Pancreas (tissue), 10 donors: ENCODE measurements at regions not wholly inside any gene's neighbourhood (a gene's known extent, or its start where the extent isn't known, plus 50 kb on each side); places are given as distances from the start of the nearest gene placed in this dataset.

ENCODE experiments used
- ATAC-seq, 4 donors: fragments of 200-7000 bp; cut with Tn5 transposase; one replicate each; pipeline versions ENCODE4 v1.8.0 to v1.9.1; 2020; ENCODE audit warnings: mild to moderate bottlenecking in 4 of 4, moderate library complexity in 4 of 4
- DNase-seq, 6 donors: peaks; one replicate each; pipeline ENCODE4 v3.0.0-alpha.2; 2020
- FAIRE-seq: peaks from 2 replicates; lab custom pipeline; 2012; peaks lifted over from hg19 to GRCh38; lab: Jason Lieb, UNC
- H3K27ac ChIP-seq, 4 donors: fragments of 200-600 bp; sonication (generic); 1 replicate in 3 of 4; 2 replicates in 1 of 4; pipeline versions ENCODE4 v1.5.0 to v1.8.0; 2020
- H3K27me3 ChIP-seq, 4 donors: fragments of 200-600 bp; one replicate each; pipeline ENCODE4 v1.8.0; 2021
- H3K36me3 ChIP-seq, 3 donors: fragments of 200-600 bp; sonication (generic) in 1 of 3; one replicate each; pipeline versions ENCODE4 v1.5.0 to v1.8.0; 2020 to 2021
- H3K4me1 ChIP-seq, 3 donors: fragments of 200-600 bp; one replicate each; pipeline ENCODE4 v1.8.0; 2021
- H3K4me3 ChIP-seq, 4 donors: fragments of 200-600 bp; sonication (generic) in 2 of 4; one replicate each; pipeline versions ENCODE4 v1.5.0 to v1.8.0; 2020 to 2021
- H3K9me3 ChIP-seq, 4 donors: fragments of 200-600 bp; one replicate each; pipeline ENCODE4 v1.8.0; 2021
- CTCF ChIP-seq, 4 donors: fragments of 200-600 bp; sonication (generic) in 3 of 4; IDR thresholded peaks; one replicate each; pipeline versions ENCODE4 v1.5.0 to v1.8.0; 2021; ENCODE audit warnings: antibody characterized with exemption in 4 of 4
- WGBS, 2 donors: extraction: QIAGEN DNeasy Blood & Tissue Kit; methylation state at CpG; one replicate each; pipeline ENCODE4 v1.1.7; 2013; 5-methylcytosine and 5-hydroxymethylcytosine counted together
- intact Hi-C, 3 donors: fragments of 100-400 bp; cut with DNase I; formaldehyde crosslinking; loops; one replicate each; pipeline versions ENCODE4 v1.11.1 to v1.14.2; 2022
- donor health status: healthy with polysubstance abuse.
- donor health status: DM: no; HTN: no; CAD: no; lungs with moderate emphysema.
- donor health status: DM: no; HTN: no; CAD: no.
- donor health status: control.
- donor health status: control.
- donor health status: Bipolar disorder and iron deficiency.
- donor health status: DM: yes; HTN: yes; CAD: no.
- donor health status: DM: no; HTN: no; CAD: no.
- donor health status: DM: no; HTN: no; CAD: no.
- donor health status: DM: yes; HTN: yes; CAD: no.

- H3K36me3 ChIP-seq: no peaks in the 10 kb centered on the region
- H3K4me3 ChIP-seq: no peak overlapping the region
- 33 to 39% methylated on average over 5 of the region's 5 CpGs for WGBS, 2 donors
- no peak for DNase-seq
- no peaks in the 10 kb centered on the region for H3K9me3 ChIP-seq
- FAIRE-seq: no peak
- no peaks in the 10 kb centered on the region for H3K4me1 ChIP-seq
- H3K27ac ChIP-seq: no peak overlapping the region
- TF ChIP-seq CTCF (IDR thresholded peaks at IDR 0.05): no peak
- no peaks in the 10 kb centered on the region for H3K27me3 ChIP-seq
- intact Hi-C loops: no loop called here
- peak in 1 of 4 donors; percentile 34 for ATAC-seq
Measured at GRCh38 chr6:14584450-14584849, 466.9 kb downstream of the CD83 start.

GRCh38 chr6:14585689-14586088, 468.1 kb downstream of the CD83 start:
- H3K27ac ChIP-seq: no peak overlapping the region
- no peak for TF ChIP-seq CTCF (IDR thresholded peaks at IDR 0.05)
- H3K27me3 ChIP-seq: no peaks in the 10 kb centered on the region
- no peaks in the 10 kb centered on the region for H3K4me1 ChIP-seq
- intact Hi-C loops: no loop called here
- ATAC-seq (no peak), FAIRE-seq (no peak), DNase-seq (no peak)
- H3K36me3 ChIP-seq: no peaks in the 10 kb centered on the region
- WGBS, 2 donors: 68 to 69% methylated on average over 1 of the region's 1 CpG
- no peaks in the 10 kb centered on the region for H3K9me3 ChIP-seq
- H3K4me3 ChIP-seq: no peak overlapping the region

GRCh38 chr6:14589175-14589574, 471.6 kb downstream of the CD83 start:
- H3K27me3 ChIP-seq: no peaks in the 10 kb centered on the region
- no peaks in the 10 kb centered on the region for H3K4me1 ChIP-seq
- no peak for FAIRE-seq
- H3K27ac ChIP-seq: no peak overlapping the region
- no peak for DNase-seq
- intact Hi-C loops: no loop called here
- no peaks in the 10 kb centered on the region for H3K36me3 ChIP-seq
- no peak overlapping the region for H3K4me3 ChIP-seq
- no peaks in the 10 kb centered on the region for H3K9me3 ChIP-seq
- 57 to 61% methylated on average over 6 of the region's 6 CpGs for WGBS, 2 donors
- no peak for TF ChIP-seq CTCF (IDR thresholded peaks at IDR 0.05)
- no peak for ATAC-seq

- ATAC-seq (no peak), FAIRE-seq (no peak), DNase-seq (no peak)
- intact Hi-C loops: no loop called here
- H3K36me3 ChIP-seq: no peaks in the 10 kb centered on the region
- no peaks in the 10 kb centered on the region for H3K9me3 ChIP-seq
- H3K27me3 ChIP-seq: no peaks in the 10 kb centered on the region
- H3K27ac ChIP-seq: no peak overlapping the region
- WGBS, 2 donors: 51% methylated on average over 6 of the region's 6 CpGs
- TF ChIP-seq CTCF (IDR thresholded peaks at IDR 0.05): no peak
- H3K4me1 ChIP-seq: no peaks in the 10 kb centered on the region
- H3K4me3 ChIP-seq: no peak overlapping the region
Measured at GRCh38 chr6:14590586-14590985, 473.0 kb downstream of the CD83 start.

GRCh38 chr6:14591998-14592397, 474.4 kb downstream of the CD83 start:
- ATAC-seq (no peak), DNase-seq (no peak), FAIRE-seq (no peak)
- H3K4me3 ChIP-seq: no peak overlapping the region
- no peaks in the 10 kb centered on the region for H3K9me3 ChIP-seq
- intact Hi-C loops: no loop called here
- no peaks in the 10 kb centered on the region for H3K36me3 ChIP-seq
- TF ChIP-seq CTCF (IDR thresholded peaks at IDR 0.05): no peak
- H3K27ac ChIP-seq: no peak overlapping the region
- no peaks in the 10 kb centered on the region for H3K27me3 ChIP-seq
- H3K4me1 ChIP-seq: no peaks in the 10 kb centered on the region
- WGBS, 2 donors: 69 to 82% methylated on average over 1 of the region's 1 CpG
